ENCODE measurements at regions not wholly inside any gene's neighbourhood (a gene's known extent, or its start where the extent isn't known, plus 50 kb on each side); places are given as distances from the start of the nearest gene placed in this dataset.

DNA sequence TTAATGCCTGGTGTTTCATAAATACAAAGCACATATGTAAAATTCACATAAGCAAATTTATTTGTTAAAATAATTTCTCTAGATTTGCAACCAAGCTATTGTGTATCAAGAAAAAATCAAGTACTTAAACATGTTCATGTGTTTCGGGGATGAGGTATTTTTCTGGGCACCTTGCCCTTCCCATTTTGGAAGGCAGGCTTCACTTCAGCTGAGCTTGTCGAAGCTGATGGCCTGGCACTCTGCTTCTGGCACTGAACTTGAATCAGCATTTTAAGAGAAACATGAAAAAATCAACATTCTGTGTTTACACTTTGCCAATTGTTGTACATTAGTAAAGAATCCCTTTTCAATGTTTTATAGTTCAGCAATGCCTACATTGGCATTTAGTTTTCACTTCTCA, 179.1 kb upstream of the STEAP4 start:
- DNase-seq (no peak), ATAC-seq (no peak)
- intact Hi-C loops (cut with micrococcal nuclease), result no loop called here
- H3K9me3 Mint-ChIP-seq, result no peaks in the 10 kb centered on the region
- H3K4me3 Mint-ChIP-seq, result no peak overlapping the region
- no peaks in the 10 kb centered on the region for H3K4me1 Mint-ChIP-seq (ENCODE audit: low read depth)
- TF ChIP-seq, protein P1, sequence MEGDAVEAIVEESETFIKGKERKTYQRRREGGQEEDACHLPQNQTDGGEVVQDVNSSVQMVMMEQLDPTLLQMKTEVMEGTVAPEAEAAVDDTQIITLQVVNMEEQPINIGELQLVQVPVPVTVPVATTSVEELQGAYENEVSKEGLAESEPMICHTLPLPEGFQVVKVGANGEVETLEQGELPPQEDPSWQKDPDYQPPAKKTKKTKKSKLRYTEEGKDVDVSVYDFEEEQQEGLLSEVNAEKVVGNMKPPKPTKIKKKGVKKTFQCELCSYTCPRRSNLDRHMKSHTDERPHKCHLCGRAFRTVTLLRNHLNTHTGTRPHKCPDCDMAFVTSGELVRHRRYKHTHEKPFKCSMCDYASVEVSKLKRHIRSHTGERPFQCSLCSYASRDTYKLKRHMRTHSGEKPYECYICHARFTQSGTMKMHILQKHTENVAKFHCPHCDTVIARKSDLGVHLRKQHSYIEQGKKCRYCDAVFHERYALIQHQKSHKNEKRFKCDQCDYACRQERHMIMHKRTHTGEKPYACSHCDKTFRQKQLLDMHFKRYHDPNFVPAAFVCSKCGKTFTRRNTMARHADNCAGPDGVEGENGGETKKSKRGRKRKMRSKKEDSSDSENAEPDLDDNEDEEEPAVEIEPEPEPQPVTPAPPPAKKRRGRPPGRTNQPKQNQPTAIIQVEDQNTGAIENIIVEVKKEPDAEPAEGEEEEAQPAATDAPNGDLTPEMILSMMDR (IDR thresholded peaks at IDR 0.05), result no peak
- no peak overlapping the region for H3K27ac Mint-ChIP-seq
- ChIA-PET POLR2A (no interaction called here), CTCF (no interaction called here)
- no peaks in the 10 kb centered on the region for H3K36me3 Mint-ChIP-seq (ENCODE audit: low read depth)
- H3K27me3 Mint-ChIP-seq, result peaks cover 4% of the 10 kb centered on the region

DNA sequence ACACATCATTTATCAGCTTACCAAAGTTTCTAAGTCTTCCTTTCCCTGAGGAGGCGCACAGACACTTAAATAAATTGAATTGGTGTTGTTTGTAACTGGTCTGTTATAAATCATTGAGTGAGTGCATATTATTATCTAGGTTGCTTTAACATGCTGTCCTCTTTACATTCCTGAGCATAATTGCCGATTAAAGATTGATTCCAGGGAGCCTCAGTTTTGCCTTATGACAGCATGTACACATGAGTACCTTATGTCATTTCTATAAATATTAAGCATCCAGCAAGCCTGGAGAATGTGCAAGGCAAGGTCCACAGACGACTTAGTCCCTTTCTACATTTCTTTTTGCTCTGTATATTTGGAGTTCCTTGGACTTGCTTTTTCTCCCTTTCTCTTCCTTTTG, 177.9 kb upstream of the STEAP4 start:
- Mint-ChIP-seq H3K27me3 (peaks cover 3% of the 10 kb centered on the region), H3K27ac (no peak overlapping the region), H3K4me1 (ENCODE audit: low read depth) (no peaks in the 10 kb centered on the region), H3K9me3 (no peaks in the 10 kb centered on the region), H3K4me3 (no peak overlapping the region), H3K36me3 (ENCODE audit: low read depth) (no peaks in the 10 kb centered on the region)
- CTCF ChIA-PET, result no interaction called here
- DNase-seq, result no peak
- TF ChIP-seq, protein P1 (IDR thresholded peaks at IDR 0.05), result no peak
- ATAC-seq, result no peak
- intact Hi-C loops (cut with micrococcal nuclease), result no loop called here
- POLR2A ChIA-PET, result no interaction called here

DNA sequence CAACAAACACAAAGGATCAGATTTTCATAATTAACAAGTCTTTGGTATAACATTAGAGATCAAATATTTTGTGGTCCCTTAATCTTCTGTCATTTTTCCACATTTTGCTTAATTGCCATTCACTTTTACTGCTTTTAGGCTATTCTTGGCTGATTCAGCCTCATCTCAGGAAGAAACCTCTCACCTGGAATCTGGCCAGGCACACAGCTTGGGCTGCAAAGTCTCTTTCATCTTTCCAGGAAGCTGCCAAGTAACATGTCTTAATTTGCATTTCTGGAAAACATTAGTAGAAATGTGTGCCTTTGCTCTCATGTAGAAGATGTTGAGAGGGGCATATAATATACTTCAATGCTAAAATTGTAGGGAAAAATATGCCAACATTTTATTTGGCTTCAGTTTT, 174.2 kb upstream of the STEAP4 start:
- H3K4me3 Mint-ChIP-seq, result no peak overlapping the region
- DNase-seq (no peak), ATAC-seq (no peak)
- H3K27me3 Mint-ChIP-seq, result peaks cover 2% of the 10 kb centered on the region
- no peaks in the 10 kb centered on the region for H3K36me3 Mint-ChIP-seq (ENCODE audit: low read depth)
- TF ChIP-seq, protein P1 (IDR thresholded peaks at IDR 0.05), result no peak
- intact Hi-C loops (cut with micrococcal nuclease), result no loop called here
- CTCF ChIA-PET, result no interaction called here
- no peaks in the 10 kb centered on the region for H3K4me1 Mint-ChIP-seq (ENCODE audit: low read depth)
- POLR2A ChIA-PET, result no interaction called here
- H3K9me3 Mint-ChIP-seq, result no peaks in the 10 kb centered on the region
- no peak overlapping the region for H3K27ac Mint-ChIP-seq

DNA sequence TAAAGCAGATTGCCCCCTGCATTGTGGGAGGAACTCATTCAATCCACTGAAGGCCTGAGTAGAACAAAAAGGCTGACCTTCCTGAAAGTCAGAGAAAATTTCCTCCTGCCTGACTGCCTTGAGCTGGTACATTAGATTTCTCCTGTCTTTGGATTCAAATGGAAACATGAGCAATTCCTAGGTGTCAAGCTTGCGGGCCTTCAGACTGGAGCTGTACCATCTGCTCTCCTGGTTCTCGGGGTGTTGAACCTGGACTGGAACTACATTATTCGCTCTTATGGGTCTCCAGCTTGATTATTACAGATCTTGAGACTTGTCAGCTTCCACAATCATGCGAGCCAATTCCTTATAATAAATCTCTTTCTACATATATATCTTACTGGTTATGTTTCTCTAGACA, 173.6 kb upstream of the STEAP4 start:
- TF ChIP-seq, protein P1 (IDR thresholded peaks at IDR 0.05), result no peak
- H3K4me3 Mint-ChIP-seq, result no peak overlapping the region
- no peak overlapping the region for H3K27ac Mint-ChIP-seq
- H3K36me3 Mint-ChIP-seq (ENCODE audit: low read depth), result no peaks in the 10 kb centered on the region
- peaks cover 3% of the 10 kb centered on the region for H3K27me3 Mint-ChIP-seq
- ChIA-PET POLR2A (no interaction called here), CTCF (no interaction called here)
- H3K9me3 Mint-ChIP-seq, result no peaks in the 10 kb centered on the region
- DNase-seq (no peak), ATAC-seq (no peak)
- no peaks in the 10 kb centered on the region for H3K4me1 Mint-ChIP-seq (ENCODE audit: low read depth)
- intact Hi-C loops (cut with micrococcal nuclease), result no loop called here

DNA sequence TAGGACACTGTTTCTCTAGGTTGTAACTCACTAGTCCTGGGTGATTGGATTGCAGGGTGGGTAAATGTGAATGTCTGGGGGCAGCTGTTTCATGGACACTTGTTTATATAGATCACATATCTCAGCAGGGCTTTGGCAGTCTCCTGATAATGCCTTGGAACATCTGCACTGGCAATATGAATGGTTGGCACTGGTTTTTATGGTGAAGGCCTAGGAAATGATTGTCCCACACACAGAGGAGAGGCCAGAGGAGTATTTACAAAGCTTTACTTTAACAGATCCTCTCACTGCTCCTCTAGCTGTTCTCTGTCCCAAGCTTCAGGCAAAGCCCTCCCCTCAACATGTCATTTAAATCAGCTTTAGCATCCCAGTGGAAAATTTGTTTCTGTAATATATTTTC, 171.3 kb upstream of the STEAP4 start:
- no peaks in the 10 kb centered on the region for H3K9me3 Mint-ChIP-seq
- TF ChIP-seq, protein P1 (IDR thresholded peaks at IDR 0.05), result no peak
- intact Hi-C loops (cut with micrococcal nuclease), result no loop called here
- ATAC-seq (no peak), DNase-seq (no peak)
- H3K4me1 Mint-ChIP-seq (ENCODE audit: low read depth), result no peaks in the 10 kb centered on the region
- H3K27me3 Mint-ChIP-seq, result peaks cover 3% of the 10 kb centered on the region
- CTCF ChIA-PET, result no interaction called here
- no peak overlapping the region for H3K4me3 Mint-ChIP-seq
- H3K27ac Mint-ChIP-seq, result no peak overlapping the region
- no peaks in the 10 kb centered on the region for H3K36me3 Mint-ChIP-seq (ENCODE audit: low read depth)
- POLR2A ChIA-PET, result no interaction called here
